HG03097 (cell line): ENCODE measurements at regions not wholly inside any gene's neighbourhood (a gene's known extent, or its start where the extent isn't known, plus 50 kb on each side); places are given as distances from the start of the nearest gene placed in this dataset.
"Not testable (repeated sequence)": the region's sequence is repeated elsewhere in the genome, so short reads cannot be mapped to it uniquely, and the experiment has no call there.

ENCODE experiments used
- ATAC-seq: cut with Tn5 transposase; IDR thresholded peaks from one replicate; pipeline ENCODE4 v1.9.1; 2021; ENCODE audit not compliant: unreplicated experiment, low FRiP score

- ATAC-seq: no peak
Measured at GRCh38 chr1:58931024-58931423, 147.2 kb upstream of the JUN start.

GRCh38 chr1:58931756-58932155, 147.9 kb upstream of the JUN start:
- ATAC-seq: no peak

- ATAC-seq: no peak
Measured at GRCh38 chr1:58932859-58933598, 149.2 kb upstream of the JUN start.

- no peak for ATAC-seq
Measured at GRCh38 chr1:58933599-58933926, 149.7 kb upstream of the JUN start.

DNA sequence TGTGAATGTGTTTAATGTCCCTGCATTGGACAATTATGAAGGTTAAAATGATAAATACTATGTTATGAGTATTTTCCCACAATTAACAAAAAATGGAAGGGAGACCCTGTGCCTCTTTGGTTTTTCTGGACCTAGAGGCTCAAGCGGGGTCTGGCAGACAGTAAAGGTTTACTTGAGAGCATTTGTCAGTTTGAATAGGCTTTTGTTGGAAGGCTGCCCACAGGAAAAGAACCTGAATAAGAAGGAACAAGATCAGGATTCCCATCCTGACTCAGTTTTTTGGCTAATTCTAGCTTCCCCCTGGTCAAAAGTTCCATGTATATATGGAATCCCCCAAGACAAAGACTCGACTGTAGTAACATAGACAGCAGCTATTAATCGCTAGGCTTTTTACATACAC, 150.9 kb upstream of the JUN start:
- ATAC-seq: no peak

DNA sequence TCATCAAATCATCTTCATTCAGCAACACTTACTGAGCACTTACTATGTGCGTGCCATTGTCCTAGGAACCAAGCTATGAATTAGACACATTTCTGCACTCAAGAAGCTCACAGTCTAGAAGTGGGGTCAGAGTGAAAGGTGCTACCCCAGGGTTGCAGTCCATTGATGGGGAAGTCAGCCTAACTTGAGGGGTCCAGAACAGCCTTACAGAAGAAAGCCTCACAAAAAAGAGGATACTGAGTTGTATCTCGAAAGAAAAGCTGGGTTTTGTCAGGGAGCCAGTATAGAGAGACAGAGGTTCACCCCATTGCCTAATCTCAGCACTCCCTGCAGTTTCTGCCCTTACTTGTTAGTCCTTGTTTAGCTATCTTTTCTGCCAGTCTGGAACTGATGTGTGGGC, 153.1 kb upstream of the JUN start:
- no peak for ATAC-seq

DNA sequence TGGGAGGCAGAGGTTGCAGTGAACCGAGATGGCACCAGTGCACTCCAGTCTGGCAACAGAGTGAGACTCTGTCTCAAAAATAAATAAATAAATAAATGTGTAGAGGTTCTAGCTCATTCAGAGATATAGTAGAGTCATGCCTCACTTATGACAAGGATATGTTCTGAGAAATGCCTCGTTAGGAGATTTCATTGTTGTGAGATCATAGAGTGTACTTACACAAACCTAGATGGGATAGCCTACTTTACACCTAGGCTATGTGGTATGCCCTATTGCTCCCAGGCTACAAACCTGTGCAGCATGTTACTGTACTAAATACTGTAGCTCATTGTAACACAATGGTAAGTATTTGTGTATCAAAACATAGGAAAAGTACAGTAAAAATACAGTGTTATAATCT, 155.3 kb upstream of the JUN start:
- ATAC-seq: no peak

DNA sequence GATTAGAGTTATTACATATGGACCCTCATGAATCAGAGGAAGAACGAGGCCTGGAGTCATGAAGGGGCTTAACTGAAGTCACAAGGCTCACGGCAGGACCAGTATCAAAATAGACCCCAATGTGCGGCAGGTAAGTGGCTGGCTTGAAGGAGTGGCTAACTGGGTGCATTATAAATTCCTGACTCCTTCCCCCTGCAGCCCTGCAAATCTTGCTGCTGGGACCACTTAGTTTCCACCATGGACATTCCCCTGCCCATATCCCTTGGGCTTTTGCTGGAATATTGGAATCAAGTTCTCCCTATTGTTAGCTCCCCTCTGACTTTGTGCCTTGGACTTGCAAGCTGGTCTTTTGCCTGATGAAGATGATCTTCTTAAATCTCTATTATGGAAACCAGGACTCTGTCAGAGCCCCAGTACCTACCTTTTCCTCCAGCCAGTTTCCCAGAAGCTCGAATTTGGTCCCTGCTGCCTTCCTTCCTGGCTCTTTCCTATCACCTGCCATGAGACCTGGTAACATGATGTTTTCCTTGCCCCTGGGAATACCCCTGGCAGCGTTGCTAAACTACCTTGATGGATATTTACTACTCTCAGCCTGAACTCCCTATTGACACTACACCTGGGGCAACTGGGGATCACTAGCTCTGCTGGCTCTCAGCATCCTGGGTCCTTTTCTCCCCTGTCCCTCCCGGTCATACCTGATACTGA, 156.0 kb upstream of the JUN start:
- ATAC-seq: no peak

- no peak for ATAC-seq
Measured at GRCh38 chr1:58941471-58942289, 157.8 kb upstream of the JUN start.

- no peak for ATAC-seq
Measured at GRCh38 chr1:58942759-58943191, 158.9 kb upstream of the JUN start.

- ATAC-seq: no peak
Measured at GRCh38 chr1:58943776-58944175, 159.9 kb upstream of the JUN start.

- ATAC-seq: no peak
Measured at GRCh38 chr1:58944439-58944838, 160.6 kb upstream of the JUN start.

- ATAC-seq: no peak
Measured at GRCh38 chr1:58946390-58946789, 162.5 kb upstream of the JUN start.

DNA sequence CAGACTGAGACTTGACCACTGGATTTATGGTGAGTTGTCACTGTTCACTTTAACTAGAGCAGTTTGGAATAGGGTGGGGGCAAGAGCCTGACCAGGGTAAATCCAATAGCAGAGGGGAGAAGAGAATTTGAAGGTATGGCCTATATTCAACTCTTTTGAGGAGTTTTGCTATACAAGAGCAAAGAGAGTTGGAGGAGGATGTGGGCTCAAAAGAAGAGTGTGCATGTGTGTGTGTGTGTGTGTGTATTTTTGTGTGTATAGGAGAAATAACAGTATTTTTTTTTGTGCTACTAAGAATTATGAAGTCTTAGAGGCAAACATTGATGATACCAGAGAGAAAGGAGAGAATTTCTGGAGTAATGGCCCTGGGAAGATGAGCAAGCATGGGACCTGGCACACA, 164.8 kb upstream of the JUN start:
- no peak for ATAC-seq

DNA sequence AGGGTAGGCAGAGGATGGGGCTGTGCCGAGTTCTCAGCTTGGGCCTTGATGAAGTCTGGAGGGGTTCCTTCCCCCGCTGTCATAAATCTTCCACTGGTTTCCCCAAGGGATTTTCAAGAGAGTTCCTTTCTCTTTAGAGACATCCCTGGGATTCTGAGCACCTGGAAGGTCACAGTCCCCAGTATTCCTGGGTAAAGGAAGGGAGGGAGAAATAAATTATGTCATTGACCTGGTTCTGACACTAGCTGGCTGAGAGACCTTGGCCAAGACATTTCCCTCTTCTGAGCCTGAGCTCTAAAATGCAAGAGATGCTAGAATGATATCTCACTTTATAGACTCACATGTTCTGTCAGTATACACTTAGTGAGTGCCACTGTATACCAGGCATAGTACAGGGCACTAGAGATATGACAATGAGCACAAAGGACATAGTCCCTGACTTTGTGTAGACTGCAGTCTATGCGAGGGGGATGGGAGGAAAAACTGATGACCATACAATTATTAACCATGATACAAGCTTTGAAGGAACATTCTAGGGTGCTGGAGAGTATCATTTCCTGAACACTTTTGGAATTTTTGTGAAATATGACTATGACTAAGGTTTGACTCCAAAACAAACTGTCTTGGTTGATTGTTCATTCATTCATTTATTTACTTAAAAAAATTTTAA, 165.8 kb upstream of the JUN start:
- no peak for ATAC-seq

DNA sequence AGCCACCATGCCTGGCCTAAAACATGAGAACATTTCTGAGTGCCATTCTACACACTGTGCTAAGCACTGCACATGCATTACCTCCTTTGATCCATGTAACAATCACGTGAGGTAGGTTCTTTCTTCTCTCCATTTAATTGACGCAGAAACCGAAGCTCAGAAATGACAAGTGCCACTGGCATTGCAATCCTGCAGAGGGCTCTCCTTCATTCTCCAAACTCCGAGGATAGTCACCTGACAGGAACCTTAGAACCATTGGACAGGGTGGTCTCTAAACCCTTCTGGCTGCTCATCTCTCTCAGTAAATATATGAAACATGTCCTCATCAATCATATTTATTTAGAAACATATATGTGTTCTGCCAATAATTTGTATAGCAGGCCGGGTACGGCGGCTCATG, 167.1 kb upstream of the JUN start:
- ATAC-seq: no peak

- not testable (repeated sequence) for ATAC-seq
Measured at GRCh38 chr1:58953951-58954350, 170.1 kb upstream of the JUN start.

DNA sequence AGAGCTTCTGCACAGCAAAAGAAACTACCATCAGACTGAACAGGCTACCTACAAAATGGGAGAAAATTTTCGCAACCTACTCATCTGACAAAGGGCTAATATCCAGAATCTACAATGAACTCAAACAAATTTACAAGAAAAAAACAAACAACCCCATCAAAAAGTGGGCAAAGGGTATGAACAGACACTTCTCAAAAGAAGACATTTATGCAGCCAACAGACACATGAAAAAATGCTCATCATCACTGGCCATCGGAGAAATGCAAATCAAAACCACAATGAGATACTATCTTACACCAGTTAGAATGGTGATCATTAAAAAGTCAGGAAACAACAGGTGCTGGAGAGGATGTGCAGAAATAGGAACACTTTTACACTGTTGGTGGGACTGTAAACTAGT, 179.4 kb upstream of the JUN start:
- ATAC-seq: not testable (repeated sequence)

DNA sequence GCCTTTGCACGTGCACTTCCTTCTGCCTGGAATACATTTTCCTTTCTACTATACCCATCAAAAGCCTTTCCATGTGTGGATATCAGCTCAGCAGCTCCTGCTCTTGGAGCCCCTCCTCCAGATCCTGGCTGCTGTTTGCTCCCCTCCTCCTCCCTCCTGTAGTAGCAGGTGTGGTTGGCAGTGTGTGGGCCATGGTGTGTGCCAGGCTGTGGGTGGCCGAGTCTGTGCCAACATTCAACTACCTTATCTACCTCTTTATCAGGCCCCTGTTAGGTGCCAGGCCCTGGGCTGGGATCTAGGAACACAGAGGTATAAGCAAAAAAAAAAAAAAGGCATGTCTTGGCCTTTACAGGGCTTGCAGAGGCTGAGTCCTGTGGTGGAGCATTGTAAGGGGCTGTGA, 180.6 kb upstream of the JUN start:
- no peak for ATAC-seq

DNA sequence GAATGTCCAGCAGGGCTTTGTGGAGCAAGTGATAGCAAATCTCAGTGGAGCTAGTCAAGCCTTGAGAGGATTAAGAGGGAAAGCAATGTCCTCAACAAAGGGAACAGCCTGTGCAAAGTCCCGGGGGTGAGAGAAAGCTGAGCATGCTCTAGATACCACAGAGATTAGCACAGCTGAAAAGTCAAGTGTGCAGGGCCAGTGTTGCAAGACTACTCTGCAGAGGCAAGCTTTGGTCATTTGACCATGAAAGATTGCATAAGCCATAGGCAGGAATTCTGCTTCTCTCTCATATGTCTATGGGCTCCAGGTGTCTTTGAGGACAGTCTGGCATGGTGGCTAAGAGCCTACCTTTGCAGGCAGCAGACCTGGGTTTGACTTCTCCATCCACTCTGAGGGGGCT, 181.0 kb upstream of the JUN start:
- no peak for ATAC-seq
